Karpas-422 (cell line): ENCODE measurements at regions not wholly inside any gene's neighbourhood (a gene's known extent, or its start where the extent isn't known, plus 50 kb on each side); places are given as distances from the start of the nearest gene placed in this dataset.

Experiments
- DNase-seq: peaks from one replicate; pipeline ENCODE4 v3.0.0-alpha.2; 2015
- H2AFZ ChIP-seq: fragments of 200-600 bp; sonication (generic); 2 replicates; pipeline ENCODE4 v1.6.1; 2014; ENCODE audit warnings: antibody characterized with exemption, low read length, mixed read lengths
- H3K27ac ChIP-seq: fragments of 200-600 bp; sonication (generic); 2 replicates; pipeline ENCODE4 v1.5.1; 2014; ENCODE audit warnings: mild to moderate bottlenecking, low read length, moderate library complexity
- H3K27me3 ChIP-seq: fragments of 200-600 bp; sonication (generic); 2 replicates; pipeline ENCODE4 v1.6.1; 2014; ENCODE audit warnings: low read length, mixed read lengths
- H3K36me3 ChIP-seq: fragments of 200-600 bp; sonication (generic); 2 replicates; pipeline ENCODE4 v1.6.1; 2014; ENCODE audit warnings: low read length, mixed read lengths; ENCODE audit not compliant: insufficient read depth
- H3K4me1 ChIP-seq: fragments of 200-600 bp; sonication (generic); 2 replicates; pipeline ENCODE4 v1.6.1; 2014; ENCODE audit warnings: mild to moderate bottlenecking, low read length, mixed read lengths
- H3K4me2 ChIP-seq: fragments of 200-600 bp; sonication (generic); 2 replicates; pipeline ENCODE4 v1.6.1; 2014; ENCODE audit warnings: low read length, low read depth, mild to moderate bottlenecking; ENCODE audit not compliant: poor library complexity, severe bottlenecking
- H3K4me3 ChIP-seq: fragments of 200-600 bp; sonication (generic); 2 replicates; pipeline ENCODE4 v1.5.1; 2014; ENCODE audit warnings: mild to moderate bottlenecking, antibody characterized with exemption, low read length, mixed read lengths
- H3K79me2 ChIP-seq: fragments of 200-600 bp; sonication (generic); 2 replicates; pipeline ENCODE4 v1.6.1; 2014; ENCODE audit warnings: mild to moderate bottlenecking, low read length, mixed read lengths
- H3K9ac ChIP-seq: fragments of 200-600 bp; sonication (generic); 2 replicates; pipeline ENCODE4 v1.6.0; 2014; ENCODE audit warnings: low read length
- H3K9me2 ChIP-seq: fragments of 200-600 bp; sonication (generic), shearing (Covaris generic); replicated peaks from 2 replicates; pipeline ENCODE4 v1.6.0; 2014; ENCODE audit warnings: mild to moderate bottlenecking, low read length, moderate library complexity; ENCODE audit not compliant: insufficient read depth
- H3K9me3 ChIP-seq: fragments of 300-700, 200-600 bp; sonication (generic); 2 replicates; pipeline ENCODE4 v1.6.1; 2014; ENCODE audit warnings: low read length, mixed read lengths
- H4K20me1 ChIP-seq: fragments of 200-600 bp; sonication (generic); 2 replicates; pipeline ENCODE4 v1.6.1; 2014; ENCODE audit warnings: mild to moderate bottlenecking, antibody characterized with exemption, low read length, low read depth; ENCODE audit not compliant: insufficient read depth

- Histone ChIP-seq H3K4me3 (no peak overlapping the region), H3K9me3 (no peaks in the 10 kb centered on the region; the same call in 1 of the 2 replicates), H3K4me1 (peaks cover 5% of the 10 kb centered on the region), H3K9ac (no peak overlapping the region), H3K27ac (no peak overlapping the region), H2AFZ (no peak overlapping the region), H3K4me2 (no peak overlapping the region), H3K79me2 (no peaks in the 10 kb centered on the region), H3K9me2 (no peaks in the 10 kb centered on the region), H3K27me3 (no peaks in the 10 kb centered on the region), H4K20me1 (no peaks in the 10 kb centered on the region), H3K36me3 (no peaks in the 10 kb centered on the region)
- DNase-seq = no peak
These were observed 97.6 kb downstream of the BOD1 start for GRCh38 chr5:173518856-173519255.

- DNase-seq = no peak
- peaks cover 5% of the 10 kb centered on the region for H3K4me1 ChIP-seq
- no peaks in the 10 kb centered on the region for H3K27me3 ChIP-seq
- H2AFZ ChIP-seq = no peak overlapping the region
- no peaks in the 10 kb centered on the region; the same call in 1 of the 2 replicates for H3K9me3 ChIP-seq
- H3K36me3 ChIP-seq = no peaks in the 10 kb centered on the region
- no peaks in the 10 kb centered on the region for H3K79me2 ChIP-seq
- H3K9me2 ChIP-seq = no peaks in the 10 kb centered on the region
- H3K27ac ChIP-seq = no peak overlapping the region
- H3K4me2 ChIP-seq = no peak overlapping the region
- H4K20me1 ChIP-seq = no peaks in the 10 kb centered on the region
- H3K4me3 ChIP-seq = no peak overlapping the region
- no peak overlapping the region for H3K9ac ChIP-seq
These were observed 98.8 kb downstream of the BOD1 start for GRCh38 chr5:173517648-173518047.

- Histone ChIP-seq H4K20me1 (no peaks in the 10 kb centered on the region), H3K9ac (no peak overlapping the region), H3K9me3 (no peaks in the 10 kb centered on the region; the same call in 1 of the 2 replicates), H3K36me3 (no peaks in the 10 kb centered on the region), H3K27me3 (no peaks in the 10 kb centered on the region), H3K4me3 (no peak overlapping the region), H3K79me2 (no peaks in the 10 kb centered on the region), H3K4me2 (no peak overlapping the region), H3K4me1 (peaks cover 5% of the 10 kb centered on the region), H2AFZ (no peak overlapping the region), H3K27ac (no peak overlapping the region), H3K9me2 (no peaks in the 10 kb centered on the region)
- DNase-seq = no peak
These were observed 100.9 kb downstream of the BOD1 start for GRCh38 chr5:173515526-173515925.

- H3K9me3 ChIP-seq = no peaks in the 10 kb centered on the region
- H3K4me3 ChIP-seq = no peak overlapping the region
- H3K4me1 ChIP-seq = peaks cover 5% of the 10 kb centered on the region
- no peak overlapping the region for H3K9ac ChIP-seq
- no peak overlapping the region for H3K27ac ChIP-seq
- H4K20me1 ChIP-seq = no peaks in the 10 kb centered on the region
- no peaks in the 10 kb centered on the region for H3K36me3 ChIP-seq
- H3K4me2 ChIP-seq = no peak overlapping the region
- DNase-seq = no peak
- no peaks in the 10 kb centered on the region for H3K9me2 ChIP-seq
- H2AFZ ChIP-seq = no peak overlapping the region
- no peaks in the 10 kb centered on the region for H3K27me3 ChIP-seq
- no peaks in the 10 kb centered on the region for H3K79me2 ChIP-seq
These were observed 101.8 kb downstream of the BOD1 start for GRCh38 chr5:173514661-173515060.

GRCh38 chr5:173513521-173513991 lies 102.9 kb downstream of the BOD1 start:
- H3K4me3 ChIP-seq = no peak overlapping the region
- H3K9me2 ChIP-seq = no peaks in the 10 kb centered on the region
- no peak overlapping the region for H3K4me2 ChIP-seq
- H3K4me1 ChIP-seq = peaks cover 5% of the 10 kb centered on the region
- no peaks in the 10 kb centered on the region for H3K27me3 ChIP-seq
- no peaks in the 10 kb centered on the region for H3K9me3 ChIP-seq
- no peak for DNase-seq
- H3K27ac ChIP-seq = no peak overlapping the region
- H3K79me2 ChIP-seq = no peaks in the 10 kb centered on the region
- no peaks in the 10 kb centered on the region for H4K20me1 ChIP-seq
- no peak overlapping the region for H3K9ac ChIP-seq
- no peaks in the 10 kb centered on the region for H3K36me3 ChIP-seq
- no peak overlapping the region for H2AFZ ChIP-seq

- Histone ChIP-seq H2AFZ (no peak overlapping the region), H3K36me3 (no peaks in the 10 kb centered on the region), H3K4me2 (no peak overlapping the region), H4K20me1 (no peaks in the 10 kb centered on the region), H3K27ac (no peak overlapping the region), H3K27me3 (no peaks in the 10 kb centered on the region), H3K4me1 (no peaks in the 10 kb centered on the region), H3K9ac (no peak overlapping the region), H3K9me2 (no peaks in the 10 kb centered on the region), H3K4me3 (no peak overlapping the region), H3K9me3 (no peaks in the 10 kb centered on the region), H3K79me2 (no peaks in the 10 kb centered on the region)
- no peak for DNase-seq
These were observed 103.6 kb downstream of the BOD1 start for GRCh38 chr5:173512637-173513435.

GRCh38 chr5:173509060-173509459 lies 107.4 kb downstream of the BOD1 start:
- no peaks in the 10 kb centered on the region for H4K20me1 ChIP-seq
- H3K27me3 ChIP-seq = no peaks in the 10 kb centered on the region
- no peaks in the 10 kb centered on the region for H3K36me3 ChIP-seq
- no peak overlapping the region for H3K27ac ChIP-seq
- no peak overlapping the region for H2AFZ ChIP-seq
- H3K4me1 ChIP-seq = no peaks in the 10 kb centered on the region
- no peak overlapping the region for H3K4me3 ChIP-seq
- no peak for DNase-seq
- H3K9me3 ChIP-seq = no peaks in the 10 kb centered on the region
- no peak overlapping the region for H3K9ac ChIP-seq
- H3K9me2 ChIP-seq = no peaks in the 10 kb centered on the region
- no peak overlapping the region for H3K4me2 ChIP-seq
- no peaks in the 10 kb centered on the region for H3K79me2 ChIP-seq

- H2AFZ ChIP-seq = no peak overlapping the region
- no peak overlapping the region for H3K9ac ChIP-seq
- H3K4me1 ChIP-seq = no peaks in the 10 kb centered on the region
- no peaks in the 10 kb centered on the region for H3K9me3 ChIP-seq
- H3K27ac ChIP-seq = no peak overlapping the region
- no peak for DNase-seq
- H3K79me2 ChIP-seq = no peaks in the 10 kb centered on the region
- H3K36me3 ChIP-seq = no peaks in the 10 kb centered on the region
- H3K4me3 ChIP-seq = no peak overlapping the region
- no peaks in the 10 kb centered on the region for H3K27me3 ChIP-seq
- H3K9me2 ChIP-seq = no peaks in the 10 kb centered on the region
- H4K20me1 ChIP-seq = no peaks in the 10 kb centered on the region
- no peak overlapping the region for H3K4me2 ChIP-seq
These were observed 109.3 kb downstream of the BOD1 start for GRCh38 chr5:173507171-173507570.
